ENCODE measurements at regions not wholly inside any gene's neighbourhood (a gene's known extent, or its start where the extent isn't known, plus 50 kb on each side); places are given as distances from the start of the nearest gene placed in this dataset.

DNA sequence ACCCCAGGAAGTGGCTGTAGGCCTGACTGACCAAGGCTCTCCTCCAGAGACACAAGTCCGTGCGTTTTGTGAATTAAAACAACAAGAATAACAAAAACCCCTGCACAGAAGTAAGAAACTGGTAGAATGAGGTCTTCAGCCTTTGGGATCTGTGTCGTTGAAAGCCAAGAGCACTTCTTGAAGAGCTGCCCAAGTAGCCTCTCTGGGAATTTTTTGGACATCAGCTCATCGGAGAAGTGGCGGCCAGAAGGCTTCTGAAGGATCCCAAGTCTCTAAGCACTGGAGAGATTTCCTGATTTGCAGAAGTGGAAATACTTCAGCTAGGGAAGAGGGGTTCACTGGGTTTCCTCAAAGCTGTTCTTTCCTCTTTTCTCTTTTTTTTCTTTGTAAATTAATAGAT lies 100.4 kb upstream of the ZNF536 start:
- TF ChIP-seq, protein P1, sequence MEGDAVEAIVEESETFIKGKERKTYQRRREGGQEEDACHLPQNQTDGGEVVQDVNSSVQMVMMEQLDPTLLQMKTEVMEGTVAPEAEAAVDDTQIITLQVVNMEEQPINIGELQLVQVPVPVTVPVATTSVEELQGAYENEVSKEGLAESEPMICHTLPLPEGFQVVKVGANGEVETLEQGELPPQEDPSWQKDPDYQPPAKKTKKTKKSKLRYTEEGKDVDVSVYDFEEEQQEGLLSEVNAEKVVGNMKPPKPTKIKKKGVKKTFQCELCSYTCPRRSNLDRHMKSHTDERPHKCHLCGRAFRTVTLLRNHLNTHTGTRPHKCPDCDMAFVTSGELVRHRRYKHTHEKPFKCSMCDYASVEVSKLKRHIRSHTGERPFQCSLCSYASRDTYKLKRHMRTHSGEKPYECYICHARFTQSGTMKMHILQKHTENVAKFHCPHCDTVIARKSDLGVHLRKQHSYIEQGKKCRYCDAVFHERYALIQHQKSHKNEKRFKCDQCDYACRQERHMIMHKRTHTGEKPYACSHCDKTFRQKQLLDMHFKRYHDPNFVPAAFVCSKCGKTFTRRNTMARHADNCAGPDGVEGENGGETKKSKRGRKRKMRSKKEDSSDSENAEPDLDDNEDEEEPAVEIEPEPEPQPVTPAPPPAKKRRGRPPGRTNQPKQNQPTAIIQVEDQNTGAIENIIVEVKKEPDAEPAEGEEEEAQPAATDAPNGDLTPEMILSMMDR (IDR thresholded peaks at IDR 0.05), result no peak
- TF ChIP-seq EZH2 (IDR thresholded peaks at IDR 0.05; ENCODE audit: borderline replicate concordance, insufficient read depth, low read depth, low read length, poor library complexity, severe bottlenecking), result no peak
